GM23338 (cell line): ENCODE measurements at regions not wholly inside any gene's neighbourhood (a gene's known extent, or its start where the extent isn't known, plus 50 kb on each side); places are given as distances from the start of the nearest gene placed in this dataset.

Source experiments
- ATAC-seq: fragments of 200-7000 bp; cut with Tn5 transposase; 3 replicates; pipeline ENCODE4 v1.9.1; 2020
- DNase-seq: peaks from one replicate; pipeline ENCODE4 v3.0.0-alpha.2; 2015; ENCODE audit warnings: low spot score
- H2AFZ ChIP-seq: fragments of 200-600 bp; sonication (generic); 2 replicates; pipeline ENCODE4 v1.8.0; 2016; ENCODE audit warnings: antibody characterized with exemption, mild to moderate bottlenecking, moderate library complexity
- H3F3A ChIP-seq: fragments of 200-600 bp; sonication (generic); replicated peaks from 2 replicates; pipeline ENCODE4 v1.8.0; 2017; ENCODE audit warnings: antibody characterized with exemption, mixed run types, low read depth
- H3K27ac ChIP-seq: fragments of 200-600 bp; sonication (generic); 2 replicates; pipeline ENCODE4 v1.6.1; 2016; ENCODE audit warnings: low read depth
- H3K27me3 ChIP-seq: fragments of 200-600 bp; sonication (generic); 2 replicates; pipeline ENCODE4 v1.8.0; 2016; ENCODE audit warnings: mild to moderate bottlenecking, mixed run types, moderate library complexity; ENCODE audit not compliant: insufficient read depth
- H3K36me3 ChIP-seq: fragments of 200-600 bp; sonication (generic); 2 replicates; pipeline ENCODE4 v1.8.0; 2016; ENCODE audit warnings: mild to moderate bottlenecking; ENCODE audit not compliant: insufficient read depth
- H3K4me1 ChIP-seq: fragments of 200-600 bp; sonication (generic); 2 replicates; pipeline ENCODE4 v1.8.0; 2016; ENCODE audit warnings: mild to moderate bottlenecking, moderate library complexity; ENCODE audit not compliant: insufficient read depth
- H3K4me2 ChIP-seq: fragments of 200-600 bp; sonication (generic); 2 replicates; pipeline ENCODE4 v1.7.1; 2017; ENCODE audit warnings: mixed run types
- H3K4me3 ChIP-seq: fragments of 200-600 bp; sonication (generic); 2 replicates; pipeline ENCODE4 v1.6.1; 2016; ENCODE audit warnings: mixed run types
- H3K79me2 ChIP-seq: fragments of 200-600 bp; sonication (generic); replicated peaks from 2 replicates; pipeline ENCODE4 v1.8.0; 2017; ENCODE audit warnings: mild to moderate bottlenecking; ENCODE audit not compliant: insufficient read depth
- H3K9me2 ChIP-seq: fragments of 200-600 bp; sonication (generic); 2 replicates; pipeline ENCODE4 v1.8.0; 2017; ENCODE audit not compliant: insufficient read depth
- H4K20me1 ChIP-seq: fragments of 200-600 bp; sonication (generic); replicated peaks from 2 replicates; pipeline ENCODE4 v1.8.0; 2017; ENCODE audit warnings: mild to moderate bottlenecking; ENCODE audit not compliant: insufficient read depth
- H3K27ac Mint-ChIP-seq: 2 replicates; pipeline ENCODE4 v1.8.0; 2020; ENCODE audit warnings: inconsistent platforms, mild to moderate bottlenecking, moderate library complexity, mixed read lengths
- H3K27me3 Mint-ChIP-seq: 3 replicates; pipeline ENCODE4 v1.8.0; 2022; ENCODE audit warnings: low read depth, mild to moderate bottlenecking, moderate library complexity, mixed read lengths, inconsistent platforms; ENCODE audit not compliant: insufficient read depth, poor library complexity
- H3K36me3 Mint-ChIP-seq: 3 replicates; pipeline ENCODE4 v1.8.0; 2021; ENCODE audit warnings: low read depth, mild to moderate bottlenecking, inconsistent platforms, moderate library complexity, mixed read lengths
- H3K4me1 Mint-ChIP-seq: 3 replicates; pipeline ENCODE4 v1.8.0; 2020; ENCODE audit warnings: mild to moderate bottlenecking, inconsistent platforms, mixed read lengths
- H3K4me3 Mint-ChIP-seq: 3 replicates; pipeline ENCODE4 v1.8.0; 2021; ENCODE audit warnings: moderate library complexity, mild to moderate bottlenecking, inconsistent platforms, mixed read lengths
- H3K9me3 Mint-ChIP-seq: 3 replicates; pipeline ENCODE4 v1.8.0; 2020; ENCODE audit warnings: moderate library complexity, mild to moderate bottlenecking, inconsistent platforms, mixed read lengths
- CREB1 ChIP-seq: fragments of 250-450 bp; sonication (Bioruptor Pico); IDR thresholded peaks from 2 replicates; pipeline ENCODE4 v1.5.0; 2020; ENCODE audit warnings: low read depth, mild to moderate bottlenecking, moderate library complexity
- EZH2 ChIP-seq: fragments of 200-600 bp; sonication (generic); IDR thresholded peaks from one replicate; pipeline ENCODE4 v1.8.0; 2017; ENCODE audit warnings: antibody characterized with exemption, mild to moderate bottlenecking, low read depth; ENCODE audit not compliant: unreplicated experiment
- JUNB ChIP-seq: IDR thresholded peaks from one replicate; pipeline ENCODE4 v1.6.1; 2016; ENCODE audit warnings: antibody characterized with exemption; ENCODE audit not compliant: unreplicated experiment
- POLR2AphosphoS5 ChIP-seq: IDR thresholded peaks from 2 replicates; pipeline ENCODE4 v1.6.1; 2016; ENCODE audit warnings: antibody characterized with exemption, low read depth
- STAT1 ChIP-seq: IDR thresholded peaks from one replicate; pipeline ENCODE4 v1.6.1; 2016; ENCODE audit warnings: antibody characterized with exemption; ENCODE audit not compliant: unreplicated experiment
- ZNF331 ChIP-seq: fragments of 250-450 bp; sonication (Bioruptor Pico); IDR thresholded peaks from 2 replicates; pipeline ENCODE4 v1.5.0; 2020; ENCODE audit warnings: low read depth, mild to moderate bottlenecking, moderate library complexity
- TF ChIP-seq, protein P1 (sequence below): fragments of 250-450 bp; sonication (Bioruptor Pico); IDR thresholded peaks from 2 replicates; pipeline ENCODE4 v1.5.0; 2020; ENCODE audit warnings: mild to moderate bottlenecking, moderate library complexity

DNA sequence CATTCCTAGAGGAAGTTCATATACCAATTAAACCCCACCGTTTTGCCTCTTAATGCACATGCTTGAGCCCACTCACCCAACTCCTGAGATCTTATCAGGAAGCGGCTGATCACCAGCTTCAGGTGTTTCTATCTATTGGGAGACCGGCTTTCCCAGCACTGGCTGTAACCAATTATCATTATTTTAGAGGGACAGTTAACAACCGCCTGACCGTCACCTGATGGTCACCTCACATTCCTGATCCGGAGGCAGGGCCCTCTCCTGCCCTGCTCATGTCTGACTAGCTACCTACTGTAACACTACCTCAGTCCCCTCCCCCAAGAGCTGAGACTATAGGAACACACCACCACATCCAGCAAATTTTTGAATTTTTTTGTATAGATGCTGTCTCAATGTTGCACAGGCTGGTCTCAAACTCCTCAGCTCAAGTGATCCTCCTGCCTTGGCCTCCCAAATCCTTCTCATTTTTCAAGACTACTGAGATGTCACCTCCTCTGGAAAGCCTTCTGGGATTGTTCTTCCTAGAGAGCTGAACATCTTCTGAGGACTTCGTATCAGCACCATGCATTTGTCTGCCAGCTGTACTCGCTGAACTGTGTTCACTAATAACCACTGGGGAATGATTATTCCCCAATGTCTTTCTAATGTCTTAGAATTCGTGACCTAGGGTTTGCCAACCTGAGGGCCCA, 84.8 kb downstream of the LSM3 start:
- no peaks in the 10 kb centered on the region for H3K79me2 ChIP-seq
- no peak overlapping the region for H3K4me2 ChIP-seq
- Mint-ChIP-seq H3K27me3 (peaks cover 8% of the 10 kb centered on the region), H3K27ac (no peak overlapping the region), H3K9me3 (peaks cover 6% of the 10 kb centered on the region), H3K36me3 (no peaks in the 10 kb centered on the region; the same call in 2 of the 3 replicates), H3K4me3 (no peak overlapping the region), H3K4me1 (no peaks in the 10 kb centered on the region; the same call in 2 of the 3 replicates)
- no peaks in the 10 kb centered on the region for H4K20me1 ChIP-seq
- no peak for DNase-seq
- H3K9me2 ChIP-seq, result 0 out of 2 replicates have a peak, but pooled peaks cover 2% of the 10 kb centered on the region
- H3K36me3 ChIP-seq, result no peaks in the 10 kb centered on the region; the same call in 1 of the 2 replicates
- H3K27me3 ChIP-seq, result no peaks in the 10 kb centered on the region
- no peak overlapping the region for H3K4me3 ChIP-seq
- H2AFZ ChIP-seq, result no peak overlapping the region
- TF ChIP-seq CREB1 (CRISPR knock-in tag) (no peak), STAT1 (no peak), ZNF331 (CRISPR knock-in tag) (no peak), JUNB (no peak), EZH2 (no peak), POLR2AphosphoS5 (no peak)
- TF ChIP-seq, protein P1, sequence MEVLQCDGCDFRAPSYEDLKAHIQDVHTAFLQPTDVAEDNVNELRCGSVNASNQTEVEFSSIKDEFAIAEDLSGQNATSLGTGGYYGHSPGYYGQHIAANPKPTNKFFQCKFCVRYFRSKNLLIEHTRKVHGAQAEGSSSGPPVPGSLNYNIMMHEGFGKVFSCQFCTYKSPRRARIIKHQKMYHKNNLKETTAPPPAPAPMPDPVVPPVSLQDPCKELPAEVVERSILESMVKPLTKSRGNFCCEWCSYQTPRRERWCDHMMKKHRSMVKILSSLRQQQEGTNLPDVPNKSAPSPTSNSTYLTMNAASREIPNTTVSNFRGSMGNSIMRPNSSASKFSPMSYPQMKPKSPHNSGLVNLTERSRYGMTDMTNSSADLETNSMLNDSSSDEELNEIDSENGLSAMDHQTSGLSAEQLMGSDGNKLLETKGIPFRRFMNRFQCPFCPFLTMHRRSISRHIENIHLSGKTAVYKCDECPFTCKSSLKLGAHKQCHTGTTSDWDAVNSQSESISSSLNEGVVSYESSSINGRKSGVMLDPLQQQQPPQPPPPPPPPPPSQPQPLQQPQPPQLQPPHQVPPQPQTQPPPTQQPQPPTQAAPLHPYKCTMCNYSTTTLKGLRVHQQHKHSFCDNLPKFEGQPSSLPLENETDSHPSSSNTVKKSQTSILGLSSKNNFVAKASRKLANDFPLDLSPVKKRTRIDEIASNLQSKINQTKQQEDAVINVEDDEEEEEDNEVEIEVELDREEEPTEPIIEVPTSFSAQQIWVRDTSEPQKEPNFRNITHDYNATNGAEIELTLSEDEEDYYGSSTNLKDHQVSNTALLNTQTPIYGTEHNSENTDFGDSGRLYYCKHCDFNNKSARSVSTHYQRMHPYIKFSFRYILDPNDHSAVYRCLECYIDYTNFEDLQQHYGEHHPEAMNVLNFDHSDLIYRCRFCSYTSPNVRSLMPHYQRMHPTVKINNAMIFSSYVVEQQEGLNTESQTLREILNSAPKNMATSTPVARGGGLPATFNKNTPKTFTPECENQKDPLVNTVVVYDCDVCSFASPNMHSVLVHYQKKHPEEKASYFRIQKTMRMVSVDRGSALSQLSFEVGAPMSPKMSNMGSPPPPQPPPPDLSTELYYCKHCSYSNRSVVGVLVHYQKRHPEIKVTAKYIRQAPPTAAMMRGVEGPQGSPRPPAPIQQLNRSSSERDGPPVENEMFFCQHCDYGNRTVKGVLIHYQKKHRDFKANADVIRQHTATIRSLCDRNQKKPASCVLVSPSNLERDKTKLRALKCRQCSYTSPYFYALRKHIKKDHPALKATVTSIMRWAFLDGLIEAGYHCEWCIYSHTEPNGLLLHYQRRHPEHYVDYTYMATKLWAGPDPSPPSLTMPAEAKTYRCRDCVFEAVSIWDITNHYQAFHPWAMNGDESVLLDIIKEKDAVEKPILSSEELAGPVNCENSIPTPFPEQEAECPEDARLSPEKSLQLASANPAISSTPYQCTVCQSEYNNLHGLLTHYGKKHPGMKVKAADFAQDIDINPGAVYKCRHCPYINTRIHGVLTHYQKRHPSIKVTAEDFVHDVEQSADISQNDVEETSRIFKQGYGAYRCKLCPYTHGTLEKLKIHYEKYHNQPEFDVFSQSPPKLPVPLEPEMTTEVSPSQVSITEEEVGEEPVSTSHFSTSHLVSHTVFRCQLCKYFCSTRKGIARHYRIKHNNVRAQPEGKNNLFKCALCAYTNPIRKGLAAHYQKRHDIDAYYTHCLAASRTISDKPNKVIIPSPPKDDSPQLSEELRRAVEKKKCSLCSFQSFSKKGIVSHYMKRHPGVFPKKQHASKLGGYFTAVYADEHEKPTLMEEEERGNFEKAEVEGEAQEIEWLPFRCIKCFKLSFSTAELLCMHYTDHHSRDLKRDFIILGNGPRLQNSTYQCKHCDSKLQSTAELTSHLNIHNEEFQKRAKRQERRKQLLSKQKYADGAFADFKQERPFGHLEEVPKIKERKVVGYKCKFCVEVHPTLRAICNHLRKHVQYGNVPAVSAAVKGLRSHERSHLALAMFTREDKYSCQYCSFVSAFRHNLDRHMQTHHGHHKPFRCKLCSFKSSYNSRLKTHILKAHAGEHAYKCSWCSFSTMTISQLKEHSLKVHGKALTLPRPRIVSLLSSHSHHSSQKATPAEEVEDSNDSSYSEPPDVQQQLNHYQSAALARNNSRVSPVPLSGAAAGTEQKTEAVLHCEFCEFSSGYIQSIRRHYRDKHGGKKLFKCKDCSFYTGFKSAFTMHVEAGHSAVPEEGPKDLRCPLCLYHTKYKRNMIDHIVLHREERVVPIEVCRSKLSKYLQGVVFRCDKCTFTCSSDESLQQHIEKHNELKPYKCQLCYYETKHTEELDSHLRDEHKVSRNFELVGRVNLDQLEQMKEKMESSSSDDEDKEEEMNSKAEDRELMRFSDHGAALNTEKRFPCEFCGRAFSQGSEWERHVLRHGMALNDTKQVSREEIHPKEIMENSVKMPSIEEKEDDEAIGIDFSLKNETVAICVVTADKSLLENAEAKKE, result no peak
- no peak for ATAC-seq
- H3K4me1 ChIP-seq, result no peaks in the 10 kb centered on the region
- no peaks in the 10 kb centered on the region for H3F3A ChIP-seq
- no peak overlapping the region for H3K27ac ChIP-seq
